ENCODE measurements at regions not wholly inside any gene's neighbourhood (a gene's known extent, or its start where the extent isn't known, plus 50 kb on each side); places are given as distances from the start of the nearest gene placed in this dataset.

- no peak for TF ChIP-seq CTCF (IDR thresholded peaks at IDR 0.05)
- ATAC-seq (ENCODE audit: low FRiP score): no peak
- DNase-seq (ENCODE audit: low spot score): no peak
Observed at GRCh38 chr6:3651698-3652229, 99.7 kb downstream of the PXDC1 start.

GRCh38 chr6:3650959-3651697, 100.4 kb downstream of the PXDC1 start:
- DNase-seq (ENCODE audit: low spot score) (no peak), ATAC-seq (ENCODE audit: low FRiP score) (no peak)
- no peak for TF ChIP-seq CTCF (IDR thresholded peaks at IDR 0.05)

- DNase-seq (ENCODE audit: low spot score) (no peak), ATAC-seq (ENCODE audit: low FRiP score) (no peak)
- no peak for TF ChIP-seq CTCF (IDR thresholded peaks at IDR 0.05)
Observed at GRCh38 chr6:3650076-3650958, 101.2 kb downstream of the PXDC1 start.

GRCh38 chr6:3648724-3649123, 102.8 kb downstream of the PXDC1 start:
- ATAC-seq (ENCODE audit: low FRiP score) (no peak), DNase-seq (ENCODE audit: low spot score) (no peak)
- TF ChIP-seq CTCF (IDR thresholded peaks at IDR 0.05): no peak

GRCh38 chr6:3646616-3647362, 104.7 kb downstream of the PXDC1 start:
- DNase-seq (ENCODE audit: low spot score) (no peak), ATAC-seq (ENCODE audit: low FRiP score) (no peak)
- no peak for TF ChIP-seq CTCF (IDR thresholded peaks at IDR 0.05)

- TF ChIP-seq CTCF (IDR thresholded peaks at IDR 0.05): no peak
- no peak for DNase-seq (ENCODE audit: low spot score)
- no peak for ATAC-seq (ENCODE audit: low FRiP score)
Observed at GRCh38 chr6:3644739-3645012, 106.8 kb downstream of the PXDC1 start.
